HG02588 (cell line): ENCODE measurements at regions not wholly inside any gene's neighbourhood (a gene's known extent, or its start where the extent isn't known, plus 50 kb on each side); places are given as distances from the start of the nearest gene placed in this dataset.
A peak's percentile ranks its signal among the peaks of the same experiment; 100 is the strongest.
"Not testable (repeated sequence)": the region's sequence is repeated elsewhere in the genome, so short reads cannot be mapped to it uniquely, and the experiment has no call there.

Experiments
- ATAC-seq: cut with Tn5 transposase; IDR thresholded peaks from one replicate; pipeline ENCODE4 v1.9.1; 2021; ENCODE audit warnings: mild to moderate bottlenecking, moderate library complexity; ENCODE audit not compliant: unreplicated experiment

- not testable (repeated sequence) for ATAC-seq
Measured at GRCh38 chr4:159030297-159030696, 72.6 kb upstream of the RAPGEF2 start.

- ATAC-seq, result peak; percentile 69
Measured at GRCh38 chr4:159035570-159035969, 67.3 kb upstream of the RAPGEF2 start.

- ATAC-seq, result no peak
Measured at GRCh38 chr4:159038536-159038935, 64.3 kb upstream of the RAPGEF2 start.

- ATAC-seq, result no peak
Measured at GRCh38 chr4:159041054-159042034, 61.5 kb upstream of the RAPGEF2 start.

- no peak for ATAC-seq
Measured at GRCh38 chr4:159042097-159042605, 60.7 kb upstream of the RAPGEF2 start.

GRCh38 chr4:159042868-159043267, 60.0 kb upstream of the RAPGEF2 start:
- ATAC-seq, result no peak

GRCh38 chr4:159043861-159044260, 59.0 kb upstream of the RAPGEF2 start:
- no peak for ATAC-seq

- no peak for ATAC-seq
Measured at GRCh38 chr4:159045321-159045720, 57.6 kb upstream of the RAPGEF2 start.

- no peak for ATAC-seq
Measured at GRCh38 chr4:159046683-159047082, 56.2 kb upstream of the RAPGEF2 start.

GRCh38 chr4:159047478-159048165, 55.3 kb upstream of the RAPGEF2 start:
- no peak for ATAC-seq

- ATAC-seq, result no peak
Measured at GRCh38 chr4:159048166-159048886, 54.6 kb upstream of the RAPGEF2 start.

GRCh38 chr4:159049780-159050375, 53.0 kb upstream of the RAPGEF2 start:
- ATAC-seq, result no peak

- ATAC-seq, result peak; percentile 90
Measured at GRCh38 chr4:159051245-159052071, 51.4 kb upstream of the RAPGEF2 start.

- peak; percentile 49 for ATAC-seq
Measured at GRCh38 chr4:159052315-159052714, 50.6 kb upstream of the RAPGEF2 start.
